Stimulated activated naive CD4-positive, alpha-beta T cell treated with Interleukin-2 at 50 U/mL for 16 hours (primary cell): ENCODE measurements at regions not wholly inside any gene's neighbourhood (a gene's known extent, or its start where the extent isn't known, plus 50 kb on each side); places are given as distances from the start of the nearest gene placed in this dataset.

ENCODE experiments used
- DNase-seq: peaks from one replicate; lab custom pipeline; 2025; lab: John Stamatoyannopoulos, UW

DNA sequence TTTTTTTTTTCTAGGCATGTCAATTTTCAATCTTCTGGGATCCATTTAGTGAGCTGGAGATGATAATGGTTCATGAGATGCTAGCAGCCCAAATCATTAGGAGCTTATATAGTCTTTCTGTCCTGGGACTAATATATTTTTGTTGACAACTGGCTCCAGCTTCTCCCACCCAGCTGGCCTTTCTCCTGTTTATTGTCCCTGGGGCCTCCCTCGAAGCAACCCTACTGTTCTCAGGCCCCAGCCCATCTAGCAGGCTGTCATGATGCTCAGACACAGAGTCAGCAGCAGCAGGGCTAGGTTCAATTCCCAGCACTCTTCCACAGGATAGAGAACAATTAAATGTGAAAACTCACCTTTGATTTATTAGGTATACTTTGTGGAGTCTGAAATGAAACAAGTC lies 127.6 kb upstream of the MID1 start:
- no peak for DNase-seq

DNA sequence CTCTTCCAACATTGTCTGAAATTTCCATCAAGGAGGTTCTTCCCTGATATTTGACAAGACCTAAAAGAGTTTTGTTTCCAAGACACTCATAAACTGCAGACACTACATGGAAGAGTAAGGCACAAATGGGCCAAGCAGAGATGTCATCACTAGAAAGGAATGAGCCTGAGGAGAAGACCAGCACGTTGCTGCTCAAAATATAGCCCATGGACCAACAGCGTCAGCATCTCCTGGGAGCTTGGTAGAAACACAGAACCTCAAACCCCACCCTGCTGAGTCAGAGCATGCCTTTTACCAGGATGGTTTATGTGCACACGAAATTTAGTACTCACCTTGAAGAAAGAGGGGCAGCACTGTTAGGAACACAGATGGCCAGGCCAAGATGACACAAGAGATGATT lies 128.7 kb upstream of the MID1 start:
- DNase-seq = no peak

DNA sequence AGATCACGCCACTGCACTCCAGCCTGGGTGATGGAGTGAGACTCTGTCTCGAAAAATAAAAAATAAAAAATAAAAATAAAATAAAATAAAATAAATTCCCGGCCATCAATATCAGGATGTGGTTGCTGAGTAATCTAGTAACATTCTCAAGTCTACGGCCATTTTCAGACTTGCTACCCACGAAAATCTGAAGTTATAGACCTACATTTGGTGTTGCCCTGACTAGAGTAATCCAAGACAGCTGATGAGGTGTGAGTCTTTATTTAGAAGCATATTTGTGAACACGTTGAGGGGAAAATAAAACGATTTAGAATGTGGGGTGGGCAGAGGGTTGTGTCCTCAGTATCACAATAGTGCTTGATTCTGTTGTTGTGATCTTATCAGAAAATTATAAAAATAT lies 130.2 kb upstream of the MID1 start:
- no peak for DNase-seq

DNA sequence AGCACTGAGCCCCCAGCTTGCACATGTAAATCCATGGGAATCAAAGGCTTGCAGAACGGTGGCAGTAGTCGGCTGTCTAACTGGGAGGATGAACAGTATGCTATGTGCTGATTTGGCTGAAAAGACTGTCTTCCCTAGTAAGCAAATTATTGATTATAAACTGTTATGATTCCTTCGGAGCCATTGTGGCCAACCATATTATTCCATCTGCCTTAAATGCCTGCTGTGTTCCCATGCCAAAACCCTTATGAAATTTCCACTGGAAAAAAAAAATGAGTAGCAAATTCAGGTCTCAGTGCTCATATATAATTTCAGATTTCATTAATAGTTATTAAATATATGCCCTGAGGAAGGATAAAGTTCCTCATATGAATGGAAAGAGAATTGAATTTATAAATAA lies 132.7 kb upstream of the MID1 start:
- no peak for DNase-seq

DNA sequence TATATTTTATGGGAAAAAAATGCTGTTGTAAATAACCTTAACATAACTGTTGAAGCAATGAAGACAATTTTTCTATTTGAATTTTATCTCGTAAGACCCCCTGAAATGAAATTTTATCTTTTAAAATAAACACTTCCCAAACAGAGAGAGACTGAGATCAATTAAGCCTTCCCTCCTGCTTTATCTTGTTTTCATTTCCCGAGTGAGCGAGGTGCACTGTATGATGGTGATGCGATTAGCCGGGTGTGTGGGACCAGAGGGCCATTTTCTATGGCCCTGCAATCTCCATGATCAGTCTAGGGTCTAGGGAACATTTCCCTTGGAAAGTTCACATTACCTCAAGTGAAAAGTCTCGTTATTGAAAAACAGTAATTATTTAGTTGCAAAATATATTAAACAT lies 134.1 kb upstream of the MID1 start:
- no peak for DNase-seq

DNA sequence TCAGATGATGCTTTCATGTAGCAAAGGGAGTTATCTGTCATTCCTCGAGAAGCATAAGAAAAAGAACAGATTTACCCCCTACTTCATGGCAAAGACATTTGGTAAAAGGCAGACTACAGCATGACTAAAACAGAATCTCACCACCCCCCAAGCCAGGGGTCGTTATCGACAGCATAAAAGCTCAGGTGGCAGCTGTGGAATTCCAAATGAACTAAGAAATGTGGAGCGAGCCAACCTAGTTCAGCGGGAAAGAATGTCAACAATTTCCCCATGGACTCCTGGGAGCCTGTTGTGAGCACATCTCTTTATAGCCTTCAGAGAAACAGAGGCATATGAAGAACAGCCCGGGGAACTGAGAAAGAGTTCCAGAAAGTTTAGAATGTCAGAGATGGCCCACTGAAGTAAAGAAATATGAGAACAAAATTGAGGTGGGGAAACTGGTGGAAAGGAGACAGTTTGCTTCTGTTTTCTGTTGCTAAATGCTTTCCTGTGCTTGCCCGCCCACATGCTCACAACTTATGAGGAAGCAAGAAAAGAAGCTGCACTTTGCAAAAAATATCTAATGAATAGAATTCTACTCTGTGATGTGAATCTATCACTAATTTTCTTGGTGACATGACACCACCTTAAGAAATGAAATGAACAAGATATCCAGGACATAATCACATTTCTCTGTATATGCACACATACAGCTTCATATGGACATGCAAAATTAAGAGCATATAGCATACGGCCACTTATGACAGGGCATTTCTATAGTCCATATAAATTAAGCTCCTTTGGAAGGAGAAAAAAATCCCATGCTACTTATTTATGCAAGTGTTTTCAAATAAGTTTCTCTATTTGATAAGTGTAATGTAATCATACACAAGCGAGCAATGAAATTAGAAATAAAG lies 135.3 kb upstream of the MID1 start:
- DNase-seq = no peak

DNA sequence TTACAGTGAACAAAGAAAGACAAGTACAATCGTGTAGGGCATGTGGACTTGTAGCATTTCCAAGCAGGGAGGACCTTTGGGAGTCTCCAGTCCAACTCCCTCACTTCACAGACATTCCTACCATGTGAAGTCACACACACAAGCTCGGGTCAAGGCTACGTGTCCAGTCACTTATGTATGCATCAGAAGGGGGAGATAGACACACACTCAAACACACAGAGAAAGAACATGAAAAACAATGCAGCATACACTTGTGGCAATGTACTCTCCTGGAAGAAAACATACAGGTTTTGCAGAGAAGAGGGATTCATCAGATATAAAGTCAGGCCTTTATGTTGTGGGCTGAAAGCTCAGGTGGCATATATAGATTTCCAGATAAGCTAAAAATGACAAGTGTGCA lies 136.1 kb upstream of the MID1 start:
- no peak for DNase-seq

DNA sequence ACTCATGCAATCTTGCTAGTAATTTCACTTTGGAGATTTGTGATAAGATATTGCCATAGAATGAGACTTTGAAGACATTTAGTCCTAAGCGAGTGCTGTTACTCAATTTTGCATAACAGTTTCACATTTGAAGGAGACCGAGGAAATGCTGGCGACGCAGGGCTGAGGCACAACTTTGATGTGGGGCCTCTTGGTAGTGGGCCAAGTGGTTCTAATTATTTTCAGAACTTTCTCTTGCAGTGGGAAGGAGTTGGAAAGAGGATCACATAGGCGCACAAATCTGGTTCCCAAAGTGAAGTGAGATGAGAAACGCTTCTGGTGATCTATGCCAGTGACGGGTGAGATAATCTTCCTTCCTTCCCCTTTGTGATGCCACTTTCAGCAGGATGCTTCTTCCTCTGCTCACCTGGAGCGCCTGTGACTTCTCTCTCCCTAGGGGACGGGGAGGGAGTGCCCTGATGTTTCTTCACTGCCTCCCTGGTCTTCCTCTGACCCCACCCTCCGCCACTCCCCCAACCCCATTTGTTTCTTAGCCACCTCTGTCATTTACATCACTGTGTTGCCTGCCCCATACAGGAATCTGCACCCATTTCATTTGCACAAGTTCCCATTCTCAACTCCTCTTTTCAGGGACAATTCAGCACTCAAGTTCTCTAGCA lies 138.9 kb upstream of the MID1 start:
- DNase-seq = no peak

DNA sequence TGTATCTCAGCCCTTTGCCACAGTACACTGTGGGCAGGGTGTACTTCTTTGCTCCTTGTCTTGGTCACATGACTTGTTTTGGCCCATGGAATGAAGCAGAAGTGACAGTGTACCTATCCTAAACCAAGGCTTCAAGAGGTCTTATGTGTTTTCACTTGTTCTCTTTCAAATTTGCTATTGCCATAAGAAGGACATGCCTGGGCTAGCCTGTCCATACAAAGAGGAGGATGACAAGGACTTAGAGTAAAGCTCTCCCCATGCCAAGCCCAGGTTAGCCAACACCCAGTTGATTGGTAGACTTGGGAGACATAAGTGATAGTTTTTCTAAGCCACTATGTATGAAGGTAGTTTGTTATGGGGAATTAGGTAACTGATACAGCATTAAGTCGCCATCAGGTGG lies 141.1 kb upstream of the MID1 start:
- DNase-seq = no peak

DNA sequence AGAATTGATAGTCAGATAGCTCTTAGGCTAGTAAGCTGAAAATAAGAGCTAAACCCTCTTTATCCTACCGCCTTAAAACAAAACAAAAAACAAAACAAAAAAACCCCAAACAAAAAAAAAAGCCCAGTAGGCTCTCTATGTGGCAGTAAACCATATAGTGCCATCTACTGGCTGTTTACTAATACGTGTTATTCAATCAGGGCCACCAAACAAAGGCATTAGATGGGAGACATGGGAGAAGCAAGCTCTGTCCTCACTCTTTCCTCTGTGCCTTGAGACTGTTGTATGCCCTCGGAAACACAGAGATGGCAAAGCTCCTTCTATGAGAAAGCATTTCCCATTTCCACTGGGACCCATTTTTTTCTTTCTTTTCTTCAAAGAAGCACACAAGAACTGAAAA lies 148.8 kb upstream of the MID1 start:
- DNase-seq = no peak

DNA sequence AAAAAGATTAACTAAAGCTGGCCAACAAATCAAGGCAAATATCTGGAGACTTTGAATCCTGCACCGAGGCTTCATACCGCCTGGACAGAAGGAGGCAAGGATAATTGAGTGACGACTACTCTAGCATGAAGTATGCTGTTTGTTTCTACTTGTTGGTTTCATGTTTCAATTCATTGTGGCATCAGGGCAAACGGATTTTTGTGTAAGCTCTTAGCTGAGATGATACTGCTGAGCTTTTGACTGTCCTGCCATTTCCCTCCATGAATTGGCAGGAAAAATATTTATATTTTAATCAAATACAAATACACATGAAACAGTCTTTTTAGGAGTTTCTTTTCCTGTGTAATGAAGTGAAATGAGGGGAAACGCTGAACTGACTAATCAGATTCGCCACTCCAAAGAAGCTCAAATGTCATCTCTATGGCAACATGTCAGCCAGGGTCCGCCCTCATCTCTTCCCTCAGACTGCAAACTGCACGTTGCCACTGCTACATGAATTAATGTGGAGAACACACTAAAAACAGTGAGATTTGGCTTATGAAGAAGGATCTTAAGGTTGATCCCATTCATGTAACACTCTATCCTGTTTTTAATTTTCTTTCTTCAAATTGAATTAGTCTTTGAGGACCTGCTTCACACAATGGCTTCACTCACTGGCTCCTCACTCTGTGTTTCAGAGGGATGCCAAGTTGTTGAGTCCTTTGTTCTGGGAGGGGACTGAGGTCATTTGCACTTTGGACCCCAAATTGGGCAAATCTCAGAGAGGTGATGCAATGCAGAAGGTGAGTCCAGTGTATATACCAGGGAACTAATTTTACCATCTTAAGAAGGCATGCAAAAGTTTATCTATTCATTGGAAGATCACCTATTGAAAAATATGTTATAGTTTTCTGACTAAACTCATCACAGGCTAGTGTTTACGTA lies 149.6 kb upstream of the MID1 start:
- DNase-seq = no peak

DNA sequence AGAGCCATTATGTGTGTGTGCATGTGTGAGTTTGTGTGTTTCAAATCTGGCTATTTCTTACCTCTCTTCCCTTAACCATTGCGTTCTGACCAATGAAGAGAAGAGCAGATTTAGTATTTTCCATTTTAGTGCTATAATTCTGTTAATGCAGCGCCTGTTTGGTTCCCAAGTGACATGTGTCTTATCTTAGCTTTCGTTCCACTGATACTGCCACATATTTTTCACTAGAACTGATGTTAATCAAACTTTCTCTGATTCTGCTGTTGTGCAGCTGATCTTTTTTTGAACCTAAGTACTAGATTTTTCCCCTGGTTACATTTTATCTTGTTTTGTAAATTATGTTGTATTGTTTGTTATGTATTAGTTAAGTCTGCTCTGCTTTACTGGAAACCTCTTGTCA lies 152.9 kb upstream of the MID1 start:
- DNase-seq = no peak

DNA sequence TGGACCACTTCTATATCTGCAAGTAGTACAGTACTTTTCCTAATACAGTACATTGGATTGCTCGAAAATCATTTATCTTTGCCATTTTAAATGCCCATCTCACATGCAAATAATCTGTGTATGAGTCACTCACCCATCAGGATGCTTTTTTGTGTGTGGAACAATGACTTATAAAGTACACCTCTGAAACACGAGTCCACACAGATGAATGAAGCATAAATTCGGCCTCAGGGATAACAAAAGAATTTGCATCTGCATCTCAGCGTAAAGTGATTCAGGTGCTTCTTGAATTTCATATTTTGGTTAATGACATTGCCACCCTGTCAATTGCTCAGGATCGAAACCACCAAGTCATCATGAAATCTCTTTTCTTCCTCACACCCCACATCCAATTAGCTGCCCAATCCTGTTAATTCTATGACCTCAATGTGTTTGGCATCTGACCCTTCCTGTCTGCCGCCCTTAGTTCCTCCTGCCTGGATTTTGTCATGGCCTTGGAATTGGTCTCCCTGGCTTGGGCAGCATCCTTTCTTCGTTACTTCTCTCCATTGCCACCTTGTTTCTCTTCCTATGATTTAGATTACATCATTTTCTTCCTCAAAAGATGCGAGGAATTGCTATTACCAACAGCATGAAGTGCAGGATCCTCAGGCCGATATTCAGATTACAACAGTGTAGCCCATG lies 161.6 kb upstream of the MID1 start:
- DNase-seq = no peak

DNA sequence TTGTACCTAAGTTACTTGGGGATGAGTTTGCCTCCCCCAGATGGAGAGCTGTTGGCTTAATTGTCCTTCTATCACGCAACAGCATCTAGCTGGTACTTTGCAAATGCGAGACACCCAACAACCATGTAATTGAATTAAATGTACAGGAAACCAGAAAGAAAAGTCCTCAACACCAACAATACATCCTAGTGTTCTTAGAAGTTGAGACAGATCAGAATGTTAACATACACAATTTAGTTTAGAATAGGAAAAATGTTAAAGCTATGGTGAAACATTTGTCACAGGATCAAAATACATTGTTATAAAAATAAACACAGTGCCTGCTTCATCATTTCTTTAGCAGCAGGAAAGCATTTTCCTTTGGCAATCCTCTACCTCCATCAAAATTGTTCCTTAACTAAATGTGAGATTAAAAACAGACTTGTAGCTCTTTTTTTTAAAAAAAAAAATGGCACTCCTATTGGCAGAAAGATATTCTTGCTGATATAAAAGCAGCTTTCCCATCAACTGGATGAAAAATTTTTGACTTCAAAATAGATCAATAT lies 163.1 kb upstream of the MID1 start:
- DNase-seq = no peak

DNA sequence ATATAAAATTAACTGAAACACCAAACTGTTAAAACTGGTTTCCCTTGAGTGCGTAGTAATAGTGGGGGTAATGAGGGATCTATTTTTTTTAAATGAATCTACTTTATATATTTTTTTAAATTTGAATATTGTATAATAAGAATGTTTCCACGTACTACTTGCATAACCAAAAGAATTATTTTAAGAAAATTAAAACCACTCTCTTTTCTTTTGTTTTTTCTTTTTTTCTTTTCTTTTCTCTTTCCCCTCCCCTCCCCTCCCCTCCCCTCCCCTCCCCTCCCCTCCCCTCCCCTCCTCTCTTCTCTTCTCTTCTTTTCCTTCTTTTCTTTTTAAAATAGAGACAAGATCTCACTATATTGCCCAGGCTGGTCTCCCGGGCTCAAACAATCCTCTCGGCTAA lies 166.9 kb upstream of the MID1 start:
- no peak for DNase-seq

DNA sequence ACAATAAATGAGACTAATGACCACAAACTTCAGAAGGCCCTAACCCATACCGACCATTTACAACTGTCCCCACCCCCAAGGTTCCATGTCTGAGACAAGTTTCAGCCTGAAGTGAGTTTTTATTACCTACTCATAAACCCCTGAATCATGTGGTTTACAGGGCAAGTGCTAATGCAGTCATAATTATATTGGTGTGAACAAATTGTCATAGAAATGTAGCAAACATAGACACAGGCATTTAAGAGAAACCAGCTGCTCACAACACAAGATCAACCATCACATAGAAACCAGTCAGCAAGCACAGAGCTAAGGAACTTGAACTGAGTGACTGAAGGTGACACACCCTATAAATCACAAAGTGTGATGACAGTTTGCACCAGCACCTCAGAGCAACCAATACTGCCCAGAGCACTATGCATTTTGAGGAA lies 173.8 kb upstream of the MID1 start:
- DNase-seq = no peak

DNA sequence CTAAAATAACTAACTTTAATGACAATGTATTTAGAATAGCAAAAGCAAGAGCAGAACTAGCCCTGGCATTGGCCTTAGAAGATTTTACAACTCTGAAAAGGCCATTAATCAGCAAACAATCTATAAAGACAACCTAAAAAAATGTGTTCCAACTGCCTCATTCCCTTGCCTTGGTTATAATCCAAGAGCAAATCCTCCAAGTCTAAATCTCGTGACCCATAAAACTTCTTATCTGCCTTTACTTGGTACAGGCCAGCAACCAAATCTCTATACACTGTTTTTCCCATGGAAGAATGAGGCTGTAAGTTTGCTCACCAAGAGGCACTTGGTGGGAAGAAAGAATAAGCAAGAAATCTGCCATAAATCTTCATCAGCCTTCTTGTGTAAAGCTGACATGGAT lies 175.3 kb upstream of the MID1 start:
- no peak for DNase-seq

DNA sequence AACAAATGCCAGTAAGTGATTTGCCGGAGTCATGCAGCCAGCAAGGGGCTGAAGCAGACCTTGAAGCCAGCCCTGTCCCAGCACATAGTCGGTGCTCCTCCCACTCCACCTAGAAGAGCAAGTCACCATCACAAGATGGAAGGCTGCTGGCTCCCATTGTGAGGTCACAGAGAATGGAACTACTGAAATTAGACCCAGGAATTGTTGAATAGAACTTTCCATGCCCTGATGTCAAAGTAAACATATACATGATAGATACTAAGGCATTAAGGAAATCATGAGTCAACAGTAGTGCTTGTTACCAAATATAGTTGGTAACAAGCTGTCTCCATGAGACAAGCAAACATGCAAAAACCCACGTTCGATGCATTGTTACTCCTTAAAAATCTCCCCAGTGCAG lies 177.1 kb upstream of the MID1 start:
- DNase-seq = no peak

DNA sequence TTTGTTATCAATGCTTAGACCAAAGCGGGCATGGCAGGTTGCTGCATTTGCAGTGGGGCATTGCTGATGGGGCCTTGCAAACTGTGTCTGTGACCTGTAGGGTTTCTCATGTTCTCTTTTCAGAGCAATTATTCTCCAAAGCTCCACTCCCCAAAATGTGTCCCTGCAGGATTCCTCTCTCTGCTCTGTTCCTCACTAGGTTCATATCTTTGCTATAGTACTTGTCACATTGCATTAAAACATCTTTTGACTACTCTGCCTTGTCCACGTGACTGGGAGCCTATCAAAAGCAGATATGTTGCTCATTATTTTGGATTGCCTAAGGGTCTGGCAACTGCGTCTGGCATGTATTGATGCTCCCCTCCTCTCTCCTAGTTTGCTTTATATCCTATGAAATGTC lies 177.7 kb upstream of the MID1 start:
- DNase-seq = no peak

DNA sequence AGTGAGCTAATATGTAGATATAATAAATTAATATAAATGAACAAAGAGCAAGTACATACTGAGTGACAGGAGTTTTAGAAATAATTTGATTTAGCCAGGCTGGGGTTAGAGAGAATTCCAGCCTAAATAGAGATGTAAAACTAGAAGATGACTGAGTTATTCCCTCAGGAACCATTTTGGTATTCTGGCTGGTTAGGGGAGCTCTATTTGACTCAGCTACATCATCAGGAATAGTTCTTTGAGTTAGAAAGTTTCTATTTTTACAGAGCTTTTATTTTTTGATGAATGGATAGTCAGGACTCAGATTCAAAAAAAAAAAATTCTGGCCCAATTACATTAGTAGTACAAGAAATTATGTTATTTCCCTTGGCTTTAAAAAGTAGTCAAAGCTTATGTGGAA lies 180.4 kb upstream of the MID1 start:
- DNase-seq = no peak

DNA sequence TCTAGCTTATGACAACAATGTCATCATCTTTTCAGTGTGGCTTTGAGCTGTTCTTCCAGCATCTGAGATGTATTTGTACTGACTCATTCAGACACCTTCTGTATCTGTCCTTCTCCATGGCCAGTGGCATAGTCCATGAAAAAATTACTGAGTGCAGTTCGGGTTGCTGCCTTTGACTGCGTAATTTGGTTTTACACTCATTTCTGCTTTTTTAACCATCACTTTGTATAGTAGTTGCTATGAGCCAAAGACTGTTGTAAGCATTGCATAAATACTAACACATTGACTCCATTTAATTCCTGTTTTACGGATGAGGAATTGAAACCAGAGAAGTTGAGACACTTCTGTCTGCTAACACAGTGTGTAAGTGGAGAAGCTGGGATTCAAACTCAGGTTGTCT lies 190.7 kb upstream of the MID1 start:
- no peak for DNase-seq

DNA sequence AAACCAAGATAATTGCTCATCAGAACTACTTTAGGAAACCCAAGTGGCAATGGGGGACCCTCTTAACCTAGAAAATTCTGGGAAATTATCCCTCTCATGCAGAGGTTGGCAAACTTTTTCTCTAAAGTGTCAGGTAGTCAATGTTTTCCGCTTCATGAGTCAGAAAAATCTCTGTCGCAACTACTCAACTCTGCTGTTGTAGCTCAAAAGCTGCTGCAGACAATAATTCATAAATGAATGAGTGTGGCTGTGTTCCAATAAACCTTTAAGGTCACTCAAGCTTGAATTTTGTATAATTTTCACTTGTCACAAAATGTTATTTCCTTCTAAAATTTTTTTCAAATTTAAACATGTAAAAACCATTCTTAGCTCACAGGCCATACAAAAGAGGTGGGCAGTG lies 193.4 kb upstream of the MID1 start:
- DNase-seq = no peak
